GM12865 (cell line): ENCODE measurements at regions not wholly inside any gene's neighbourhood (a gene's known extent, or its start where the extent isn't known, plus 50 kb on each side); places are given as distances from the start of the nearest gene placed in this dataset.

ENCODE experiments used
- DNase-seq: peaks from one replicate; pipeline ENCODE4 v3.0.0; 2010; ENCODE audit warnings: low read depth
- H3K4me3 ChIP-seq: 2 replicates; pipeline ENCODE4 v1.5.1; 2011; ENCODE audit warnings: mild to moderate bottlenecking, low read depth, low read length, control low read depth
- TF ChIP-seq, protein P1 (sequence below): IDR thresholded peaks from 2 replicates; pipeline ENCODE4 v1.5.1; 2011; ENCODE audit warnings: low read length, control low read depth, low read depth, inconsistent platforms; ENCODE audit not compliant: insufficient read depth; ENCODE audit errors: missing control alignments

DNA sequence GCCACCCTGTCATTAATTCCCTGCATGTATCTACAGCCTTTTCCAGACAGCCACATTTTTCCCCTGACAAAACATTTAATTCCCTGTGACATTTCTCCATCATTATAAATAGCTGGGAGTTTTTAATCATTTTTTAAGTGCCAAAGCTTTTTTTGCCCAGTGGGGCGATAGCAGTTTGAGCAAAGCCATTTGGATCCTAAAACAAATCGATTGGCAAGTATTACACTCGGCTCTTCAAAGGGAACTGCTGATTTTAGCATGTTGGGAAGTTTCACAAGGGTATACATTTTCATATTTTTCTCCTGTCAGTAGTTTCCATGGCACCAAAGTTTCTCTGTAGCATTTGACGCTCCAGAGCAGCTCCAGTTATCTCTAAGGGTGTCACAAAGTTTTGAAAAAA is 210.8 kb downstream of the HIPK3 start:
- no peak overlapping the region for H3K4me3 ChIP-seq
- no peak for DNase-seq
- TF ChIP-seq, protein P1, sequence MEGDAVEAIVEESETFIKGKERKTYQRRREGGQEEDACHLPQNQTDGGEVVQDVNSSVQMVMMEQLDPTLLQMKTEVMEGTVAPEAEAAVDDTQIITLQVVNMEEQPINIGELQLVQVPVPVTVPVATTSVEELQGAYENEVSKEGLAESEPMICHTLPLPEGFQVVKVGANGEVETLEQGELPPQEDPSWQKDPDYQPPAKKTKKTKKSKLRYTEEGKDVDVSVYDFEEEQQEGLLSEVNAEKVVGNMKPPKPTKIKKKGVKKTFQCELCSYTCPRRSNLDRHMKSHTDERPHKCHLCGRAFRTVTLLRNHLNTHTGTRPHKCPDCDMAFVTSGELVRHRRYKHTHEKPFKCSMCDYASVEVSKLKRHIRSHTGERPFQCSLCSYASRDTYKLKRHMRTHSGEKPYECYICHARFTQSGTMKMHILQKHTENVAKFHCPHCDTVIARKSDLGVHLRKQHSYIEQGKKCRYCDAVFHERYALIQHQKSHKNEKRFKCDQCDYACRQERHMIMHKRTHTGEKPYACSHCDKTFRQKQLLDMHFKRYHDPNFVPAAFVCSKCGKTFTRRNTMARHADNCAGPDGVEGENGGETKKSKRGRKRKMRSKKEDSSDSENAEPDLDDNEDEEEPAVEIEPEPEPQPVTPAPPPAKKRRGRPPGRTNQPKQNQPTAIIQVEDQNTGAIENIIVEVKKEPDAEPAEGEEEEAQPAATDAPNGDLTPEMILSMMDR: no peak

DNA sequence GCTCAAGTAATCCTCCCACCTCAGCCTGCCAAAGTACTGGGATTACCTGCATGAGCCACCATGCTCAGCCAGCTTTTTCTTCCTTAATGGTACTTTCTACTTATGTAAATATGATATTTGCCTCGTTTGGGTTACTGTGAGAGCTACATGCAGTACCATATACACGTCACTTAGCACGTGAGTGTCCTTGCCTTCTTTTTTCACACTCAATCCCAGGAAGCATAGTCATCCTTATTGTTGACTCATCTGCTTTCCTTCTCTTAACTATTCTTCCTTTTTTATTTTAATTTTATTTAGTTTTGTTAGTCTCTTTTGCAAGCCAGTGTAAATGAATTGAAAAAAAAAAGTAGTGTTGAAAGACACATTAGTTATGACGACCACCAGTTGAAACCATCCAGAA is 205.9 kb downstream of the HIPK3 start:
- TF ChIP-seq, protein P1: no peak
- H3K4me3 ChIP-seq: no peak overlapping the region
- DNase-seq: no peak

DNA sequence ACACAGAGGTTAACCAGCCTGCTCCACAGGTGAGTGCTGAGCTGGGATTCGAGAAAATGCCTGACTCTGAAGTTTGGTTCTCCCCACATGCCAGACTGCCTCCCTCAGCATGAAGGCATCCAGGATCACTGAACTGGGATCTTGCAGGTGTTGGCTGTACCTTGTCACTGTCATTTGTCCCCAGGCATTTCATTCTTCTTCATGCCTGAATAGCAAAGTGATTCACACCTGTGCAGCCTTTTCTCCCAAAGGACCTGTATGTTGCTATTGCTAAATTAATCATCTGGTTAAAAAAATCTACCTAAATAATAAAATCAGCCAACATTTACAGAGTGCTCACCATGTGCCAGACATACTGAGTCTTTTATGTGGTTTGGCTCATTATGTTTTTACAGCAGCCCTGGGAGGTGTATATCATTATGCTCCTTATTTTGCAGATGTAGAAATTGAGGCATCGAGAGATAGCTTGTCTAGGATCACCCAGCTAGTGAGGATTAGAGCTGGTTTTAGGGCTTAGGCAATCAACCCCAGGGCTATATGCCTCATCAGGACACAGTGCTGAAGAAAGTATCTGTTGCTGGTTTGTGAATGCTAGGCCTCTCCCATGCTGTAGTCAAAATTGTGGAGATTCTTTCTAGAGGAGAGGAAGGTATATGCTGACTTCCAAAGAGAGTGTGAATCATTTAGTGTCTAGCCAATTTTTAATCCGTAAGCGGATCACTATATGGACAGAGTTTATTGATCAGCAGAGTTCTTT is 204.4 kb downstream of the HIPK3 start:
- no peak for DNase-seq
- H3K4me3 ChIP-seq: no peak overlapping the region
- TF ChIP-seq, protein P1: no peak

DNA sequence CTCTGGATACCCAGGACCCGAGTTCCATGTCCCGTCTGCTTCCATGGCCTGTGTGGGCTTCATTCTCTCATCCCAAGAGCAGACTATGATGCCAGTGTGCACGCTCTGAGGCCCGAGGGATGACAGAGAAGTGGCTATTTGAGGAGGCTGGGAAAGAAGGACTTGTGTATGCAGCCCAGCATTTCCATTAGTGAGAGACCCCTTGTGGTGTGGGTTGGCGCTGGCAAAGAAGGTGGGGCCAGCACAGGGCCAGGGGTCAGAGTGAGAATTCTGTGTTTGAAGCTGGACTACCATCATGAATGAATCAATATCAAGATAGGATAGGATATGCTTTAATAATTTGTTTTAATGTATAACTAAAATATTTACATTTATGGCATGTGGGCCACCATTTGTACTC is 200.8 kb downstream of the HIPK3 start:
- DNase-seq: no peak
- no peak overlapping the region for H3K4me3 ChIP-seq
- TF ChIP-seq, protein P1: no peak

DNA sequence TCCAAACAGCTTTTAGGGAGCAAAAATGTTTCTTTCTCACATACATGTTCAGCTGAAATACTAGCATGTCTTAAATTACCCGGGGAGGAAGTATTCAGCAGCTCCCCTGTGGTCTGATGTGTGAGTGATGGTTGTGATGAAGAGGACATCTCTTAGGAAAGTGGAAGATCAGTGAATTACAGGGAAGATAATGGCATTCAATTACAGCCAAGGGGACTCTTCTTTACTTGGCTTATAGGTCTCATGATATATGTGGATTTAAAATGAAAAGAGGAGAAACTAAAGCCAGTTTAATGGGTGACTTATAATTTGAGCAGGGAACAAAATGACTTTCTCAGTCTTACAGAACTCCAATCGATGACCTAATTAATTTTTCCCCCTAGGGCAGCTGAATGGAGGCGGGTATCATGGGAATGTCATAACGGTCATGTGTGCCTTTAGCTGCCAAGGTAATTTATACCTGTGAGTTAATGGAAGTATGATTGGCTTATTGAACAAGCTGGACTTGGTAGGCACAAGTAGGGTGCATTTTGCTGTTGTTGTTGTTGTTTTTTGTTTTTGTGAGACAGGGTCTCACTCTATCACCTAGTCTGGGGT is 198.8 kb downstream of the HIPK3 start:
- TF ChIP-seq, protein P1: no peak
- no peak for DNase-seq
- H3K4me3 ChIP-seq: no peak overlapping the region

DNA sequence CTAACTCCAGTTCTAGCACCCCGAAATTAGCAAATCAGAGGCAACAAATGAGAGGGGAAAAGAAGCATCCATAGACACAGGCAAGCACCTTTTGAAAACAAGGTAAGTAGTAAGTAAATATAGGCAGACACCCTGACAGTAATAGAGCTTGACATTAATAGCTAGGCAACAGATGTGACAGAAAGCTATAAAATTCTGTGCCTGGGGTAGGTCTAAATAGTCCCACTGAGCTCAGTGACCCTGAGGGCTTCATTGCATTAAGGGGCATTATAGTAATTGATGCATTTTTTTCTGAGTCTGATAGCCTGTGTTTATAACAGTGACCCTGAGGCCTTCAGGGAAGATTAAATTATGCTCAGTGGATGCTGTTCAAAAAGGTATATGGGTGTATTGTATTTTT is 197.1 kb downstream of the HIPK3 start:
- no peak for DNase-seq
- H3K4me3 ChIP-seq: no peak overlapping the region
- TF ChIP-seq, protein P1: no peak
